Stomach (tissue), 8 donors: ENCODE measurements at regions not wholly inside any gene's neighbourhood (a gene's known extent, or its start where the extent isn't known, plus 50 kb on each side); places are given as distances from the start of the nearest gene placed in this dataset.

Experiments
- DNase-seq, 2 donors: peaks; one replicate each; pipeline versions ENCODE4 v3.0.0 to v3.0.0-alpha.2; 2013 to 2019
- H3K27ac ChIP-seq, 5 donors: fragments of 200-600 bp in 4 of 5; sonication (generic) in 4 of 5; one replicate each; pipeline ENCODE4 v1.5.1; 2013 to 2019; ENCODE audit warnings: mild to moderate bottlenecking in 1 of 5, moderate library complexity in 1 of 5
- H3K27me3 ChIP-seq, 3 donors: fragments of 200-600 bp; sonication (generic); one replicate each; pipeline ENCODE4 v1.5.1; 2017 to 2019; ENCODE audit warnings: mixed run types in 1 of 3
- H3K36me3 ChIP-seq, 4 donors: fragments of 200-600 bp; sonication (generic); 1 replicate in 3 of 4; 2 replicates in 1 of 4; pipeline ENCODE4 v1.5.1; 2016 to 2019
- H3K4me1 ChIP-seq, 4 donors: fragments of 200-600 bp; sonication (generic); one replicate each; pipeline ENCODE4 v1.5.1; 2016 to 2019
- H3K4me3 ChIP-seq, 4 donors: fragments of 200-600 bp; sonication (generic) in 3 of 4; one replicate each; pipeline ENCODE4 v1.5.1; 2016 to 2019; ENCODE audit warnings: mild to moderate bottlenecking in 1 of 4
- H3K9me3 ChIP-seq, 4 donors: fragments of 200-600 bp; sonication (generic); one replicate each; pipeline ENCODE4 v1.5.1; 2016 to 2019
- EP300 ChIP-seq: sonication (generic); formaldehyde crosslinking; IDR thresholded peaks from one replicate; pipeline ENCODE4 v1.6.1; 2017; ENCODE audit warnings: antibody characterized with exemption
- POLR2A ChIP-seq, 4 donors: fragments of 450-650 bp; IDR thresholded peaks; one replicate each; pipeline ENCODE4 v1.6.1; 2016; ENCODE audit warnings: antibody characterized with exemption in 4 of 4, control low read depth in 2 of 4, mild to moderate bottlenecking in 1 of 4, moderate library complexity in 1 of 4
- POLR2AphosphoS5 ChIP-seq, 3 donors: sonication (generic); formaldehyde crosslinking; IDR thresholded peaks; one replicate each; pipeline ENCODE4 v1.6.1; 2016; ENCODE audit warnings: antibody characterized with exemption in 3 of 3
- WGBS, 5 donors: extraction: QIAGEN DNeasy Blood & Tissue Kit in 3 of 5; methylation state at CpG; one replicate each; pipeline versions ENCODE4 v1.1.5 to v1.1.7; 2013 to 2018; 5-methylcytosine and 5-hydroxymethylcytosine counted together
- intact Hi-C: fragments of 100-400 bp; cut with DNase I; formaldehyde crosslinking; loops from one replicate; pipeline ENCODE4 v1.15.1; 2023; ENCODE audit warnings: low total_unique reads
- TF ChIP-seq, protein P1 (sequence below), 7 experiments: fragments of 450-650 bp in 4 of 7; fragments of 200-600 bp in 3 of 7; sonication (generic) in 3 of 7; IDR thresholded peaks; one replicate each; pipeline ENCODE4 v1.5.1; 2016 to 2019; ENCODE audit warnings: antibody characterized with exemption in 7 of 7, control low read depth in 2 of 7, mild to moderate bottlenecking in 1 of 7
- donor health status: healthy with polysubstance abuse.
- donor health status: Bipolar disorder and iron deficiency.
- donor health status: healthy.

DNA sequence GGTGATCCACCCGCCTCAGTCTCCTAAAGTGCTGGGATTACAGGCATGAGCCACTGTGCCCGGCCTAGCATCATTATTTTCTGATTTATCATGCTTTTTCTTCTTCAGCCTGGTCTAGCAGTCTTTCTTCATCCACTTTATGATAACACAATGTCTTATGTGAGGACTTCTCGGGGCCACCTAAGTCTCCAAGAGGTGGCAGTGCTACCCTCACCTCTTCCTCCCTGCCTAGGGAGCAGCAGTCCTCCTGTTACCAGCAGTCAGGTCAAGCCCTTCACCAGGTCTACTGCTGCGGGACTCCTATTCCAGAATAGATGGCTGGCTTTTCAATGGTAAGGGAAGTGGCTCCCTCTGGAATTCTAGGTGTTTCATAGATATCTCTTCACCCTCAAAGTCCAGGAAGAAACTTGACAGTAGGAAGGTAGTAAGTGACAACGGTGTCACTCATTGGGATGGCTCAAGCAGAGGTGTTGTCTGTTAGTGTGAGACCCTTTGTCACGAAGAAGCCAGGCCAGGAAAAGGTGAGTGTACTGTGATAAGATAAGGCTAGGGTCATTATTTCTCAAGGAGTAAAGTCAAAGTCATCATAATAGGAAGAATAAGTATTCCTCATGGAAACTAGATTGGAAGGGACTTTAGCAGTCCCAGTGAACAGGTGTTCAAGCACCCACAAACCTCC lies 164.0 kb downstream of the KLF5 start:
- Histone ChIP-seq H3K27me3 (no peaks in the 10 kb centered on the region), H3K27ac (no peak overlapping the region), H3K4me3 (no peak overlapping the region), H3K4me1 (no peaks in the 10 kb centered on the region), H3K36me3 (no peaks in the 10 kb centered on the region), H3K9me3 (no peaks in the 10 kb centered on the region)
- 83 to 86% (median 83%) methylated on average over 6 of the region's 6 CpGs for WGBS, 5 donors
- no peak for TF ChIP-seq EP300
- intact Hi-C loops: no loop called here
- DNase-seq: no peak

- Histone ChIP-seq H3K27me3 (no peaks in the 10 kb centered on the region), H3K4me1 (no peaks in the 10 kb centered on the region), H3K4me3 (no peak overlapping the region), H3K36me3 (no peaks in the 10 kb centered on the region), H3K9me3 (no peaks in the 10 kb centered on the region), H3K27ac (no peak overlapping the region)
- DNase-seq: peak in 1 of 2 donors; percentile 22
- intact Hi-C loops: no loop called here
- WGBS, 5 donors: 61 to 65% (median 62%) methylated on average over 8 of the region's 8 CpGs
- no peak for TF ChIP-seq POLR2A (IDR thresholded peaks at IDR 0.05)
Observed at GRCh38 chr13:73220966-73221720, 162.3 kb downstream of the KLF5 start.

DNA sequence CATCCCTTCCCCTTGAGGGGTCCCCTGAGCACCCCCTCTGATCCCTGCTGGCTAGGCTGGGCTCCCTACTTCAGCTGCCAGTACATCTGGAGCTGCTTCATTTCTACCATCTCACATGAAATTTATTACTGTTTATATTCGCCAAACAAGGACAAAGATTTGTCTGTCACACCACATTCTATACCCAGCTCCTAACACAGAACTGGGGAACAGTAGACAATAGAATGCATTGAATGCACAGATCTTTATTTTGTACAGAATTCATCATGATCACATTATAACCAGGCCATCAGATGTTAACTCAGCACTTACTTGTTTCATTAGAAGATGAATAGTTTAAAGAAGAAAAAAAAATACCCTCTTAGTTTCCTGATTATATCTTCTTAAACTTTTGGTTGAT lies 159.4 kb downstream of the KLF5 start:
- no peaks in the 10 kb centered on the region for H3K27me3 ChIP-seq
- WGBS, 5 donors: 82 to 97% (median 84%) methylated on average over 1 of the region's 1 CpG
- H3K4me1 ChIP-seq: peaks cover 0 to 6% (median 0%) of the 10 kb centered on the region in 4 donors

DNA sequence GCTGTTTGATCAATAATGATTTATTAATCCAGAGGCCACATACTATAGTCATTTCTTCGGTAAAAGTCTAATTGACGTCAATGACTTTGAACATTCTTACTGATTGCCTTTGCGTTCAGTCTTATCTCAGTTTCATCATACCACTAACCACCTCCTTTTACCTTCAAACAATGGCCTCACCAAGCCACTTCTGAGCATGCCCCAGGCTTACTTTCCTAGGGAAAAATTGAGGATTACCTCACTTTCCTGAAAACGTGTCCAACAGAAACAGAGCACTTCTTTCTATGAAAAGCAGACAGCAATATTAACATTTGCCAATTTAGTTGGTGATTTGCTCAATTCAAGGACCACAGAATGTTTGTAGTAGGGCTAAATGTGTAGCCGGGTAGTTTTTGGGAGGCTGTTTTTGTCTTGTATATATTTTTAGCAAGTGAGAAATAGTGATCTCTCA lies 157.6 kb downstream of the KLF5 start:
- peak overlapping the region in 2 of 5 donors; percentile 5 to 43 for H3K27ac ChIP-seq
- H3K9me3 ChIP-seq: no peaks in the 10 kb centered on the region
- no peaks in the 10 kb centered on the region for H3K27me3 ChIP-seq
- H3K36me3 ChIP-seq: no peaks in the 10 kb centered on the region
- 37 to 50% (median 40%) methylated on average over 5 of the region's 5 CpGs for WGBS, 5 donors
- DNase-seq: no peak
- H3K4me1 ChIP-seq: peaks cover 0 to 6% (median 1%) of the 10 kb centered on the region in 4 donors
- intact Hi-C loops: no loop called here
- TF ChIP-seq POLR2A (IDR thresholded peaks at IDR 0.05) (no peak), POLR2AphosphoS5 (IDR thresholded peaks at IDR 0.05) (no peak), EP300 (no peak)
- TF ChIP-seq, protein P1, sequence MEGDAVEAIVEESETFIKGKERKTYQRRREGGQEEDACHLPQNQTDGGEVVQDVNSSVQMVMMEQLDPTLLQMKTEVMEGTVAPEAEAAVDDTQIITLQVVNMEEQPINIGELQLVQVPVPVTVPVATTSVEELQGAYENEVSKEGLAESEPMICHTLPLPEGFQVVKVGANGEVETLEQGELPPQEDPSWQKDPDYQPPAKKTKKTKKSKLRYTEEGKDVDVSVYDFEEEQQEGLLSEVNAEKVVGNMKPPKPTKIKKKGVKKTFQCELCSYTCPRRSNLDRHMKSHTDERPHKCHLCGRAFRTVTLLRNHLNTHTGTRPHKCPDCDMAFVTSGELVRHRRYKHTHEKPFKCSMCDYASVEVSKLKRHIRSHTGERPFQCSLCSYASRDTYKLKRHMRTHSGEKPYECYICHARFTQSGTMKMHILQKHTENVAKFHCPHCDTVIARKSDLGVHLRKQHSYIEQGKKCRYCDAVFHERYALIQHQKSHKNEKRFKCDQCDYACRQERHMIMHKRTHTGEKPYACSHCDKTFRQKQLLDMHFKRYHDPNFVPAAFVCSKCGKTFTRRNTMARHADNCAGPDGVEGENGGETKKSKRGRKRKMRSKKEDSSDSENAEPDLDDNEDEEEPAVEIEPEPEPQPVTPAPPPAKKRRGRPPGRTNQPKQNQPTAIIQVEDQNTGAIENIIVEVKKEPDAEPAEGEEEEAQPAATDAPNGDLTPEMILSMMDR (IDR thresholded peaks at IDR 0.05): no peak
- no peak overlapping the region for H3K4me3 ChIP-seq

More for the DNA sequence above, 159.4 kb downstream of the KLF5 start:
- H3K27ac ChIP-seq: no peak overlapping the region
- H3K36me3 ChIP-seq: no peaks in the 10 kb centered on the region
- no peaks in the 10 kb centered on the region for H3K9me3 ChIP-seq
- H3K4me3 ChIP-seq: no peak overlapping the region
- TF ChIP-seq POLR2AphosphoS5 (IDR thresholded peaks at IDR 0.05): no peak
- no peak for TF ChIP-seq POLR2A (IDR thresholded peaks at IDR 0.05)
- no peak for TF ChIP-seq EP300
- intact Hi-C loops: no loop called here
- DNase-seq: no peak

DNA sequence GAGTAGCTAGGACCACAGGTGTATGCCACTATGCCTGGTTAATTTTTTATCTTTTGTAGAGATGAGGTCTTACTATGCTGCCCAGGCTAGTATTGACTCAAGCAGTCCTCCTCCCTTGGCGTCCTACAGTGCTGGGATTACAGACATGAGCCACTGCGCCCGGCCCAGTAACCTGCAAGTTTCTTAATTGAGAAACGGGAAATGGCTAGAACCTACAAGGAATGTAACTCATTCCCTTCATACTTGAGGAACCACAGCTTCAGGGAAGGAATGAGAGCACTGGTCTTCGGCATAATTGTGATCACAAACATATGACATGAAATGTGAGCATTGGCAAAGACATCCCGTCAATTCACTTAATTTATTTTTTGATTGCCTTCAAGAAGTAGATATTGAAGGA lies 157.0 kb downstream of the KLF5 start:
- peaks cover 0 to 8% (median 5%) of the 10 kb centered on the region in 4 donors for H3K4me1 ChIP-seq
- H3K4me3 ChIP-seq: no peak overlapping the region
- TF ChIP-seq, protein P1 (IDR thresholded peaks at IDR 0.05): no peak
- TF ChIP-seq POLR2AphosphoS5 (IDR thresholded peaks at IDR 0.05) (no peak), EP300 (no peak), POLR2A (IDR thresholded peaks at IDR 0.05) (no peak)
- DNase-seq: peak in 1 of 2 donors; percentile 38
- 40 to 78% (median 74%) methylated on average over 6 of the region's 6 CpGs for WGBS, 5 donors
- no peaks in the 10 kb centered on the region for H3K36me3 ChIP-seq
- no peaks in the 10 kb centered on the region for H3K27me3 ChIP-seq
- H3K9me3 ChIP-seq: no peaks in the 10 kb centered on the region
- intact Hi-C loops: no loop called here
- H3K27ac ChIP-seq: peak overlapping the region in 3 of 5 donors; percentile 5 to 43 (median 31)
